Cardiac muscle cell (in vitro differentiated cells and primary cell): ENCODE measurements at regions not wholly inside any gene's neighbourhood (a gene's known extent, or its start where the extent isn't known, plus 50 kb on each side); places are given as distances from the start of the nearest gene placed in this dataset.
"Not testable (repeated sequence)": the region's sequence is repeated elsewhere in the genome, so short reads cannot be mapped to it uniquely, and the experiment has no call there.

Experiments used
- DNase-seq, 2 donors: peaks; one replicate each; pipeline versions ENCODE4 v3.0.0 to v3.0.0-alpha.2; 2010 to 2017; ENCODE audit warnings: low read depth in 1 of 2, low spot score in 1 of 2
- H3K27ac ChIP-seq: fragments of 200-600 bp; sonication (generic); 2 replicates; pipeline ENCODE4 v1.5.1; 2016
- H3K27me3 ChIP-seq: fragments of 200-600 bp; sonication (generic); 2 replicates; pipeline ENCODE4 v1.6.0; 2016; ENCODE audit warnings: control low read depth
- H3K36me3 ChIP-seq: fragments of 200-600 bp; sonication (generic); 2 replicates; pipeline ENCODE4 v1.5.1; 2016; ENCODE audit warnings: control low read depth
- H3K4me1 ChIP-seq: fragments of 200-600 bp; sonication (generic); 2 replicates; pipeline ENCODE4 v1.8.1; 2017; ENCODE audit warnings: low read depth, mild to moderate bottlenecking, mixed run types
- H3K4me3 ChIP-seq: fragments of 200-600 bp; sonication (generic); 2 replicates; pipeline ENCODE4 v1.5.1; 2016; ENCODE audit warnings: mild to moderate bottlenecking
- H3K9me3 ChIP-seq: fragments of 200-600 bp; sonication (generic); 2 replicates; pipeline ENCODE4 v1.5.1; 2017; ENCODE audit warnings: low read depth, mild to moderate bottlenecking, control low read depth
- CTCF ChIP-seq: IDR thresholded peaks from 2 replicates; pipeline ENCODE4 v1.5.1; 2012; ENCODE audit warnings: low read depth, mild to moderate bottlenecking, low read length

- Histone ChIP-seq H3K36me3 (no peaks in the 10 kb centered on the region), H3K27ac (no peak overlapping the region)
- no peak for TF ChIP-seq CTCF
These were observed 68.1 kb upstream of the CEP85L start for GRCh38 chr6:118719351-118720124.

GRCh38 chr6:118718903-118719302 is 67.5 kb upstream of the CEP85L start:
- no peaks in the 10 kb centered on the region for H3K27me3 ChIP-seq
- no peak for TF ChIP-seq CTCF
- no peaks in the 10 kb centered on the region for H3K9me3 ChIP-seq
- H3K4me3 ChIP-seq: no peak overlapping the region
- H3K36me3 ChIP-seq: no peaks in the 10 kb centered on the region
- no peak overlapping the region for H3K27ac ChIP-seq
- H3K4me1 ChIP-seq: peaks cover 12% of the 10 kb centered on the region
- DNase-seq: no peak

More at GRCh38 chr6:118719351-118720124, 68.1 kb upstream of the CEP85L start:
- Histone ChIP-seq H3K27me3 (no peaks in the 10 kb centered on the region), H3K4me1 (peaks cover 14% of the 10 kb centered on the region), H3K9me3 (no peaks in the 10 kb centered on the region), H3K4me3 (no peak overlapping the region)
- no peak for DNase-seq

DNA sequence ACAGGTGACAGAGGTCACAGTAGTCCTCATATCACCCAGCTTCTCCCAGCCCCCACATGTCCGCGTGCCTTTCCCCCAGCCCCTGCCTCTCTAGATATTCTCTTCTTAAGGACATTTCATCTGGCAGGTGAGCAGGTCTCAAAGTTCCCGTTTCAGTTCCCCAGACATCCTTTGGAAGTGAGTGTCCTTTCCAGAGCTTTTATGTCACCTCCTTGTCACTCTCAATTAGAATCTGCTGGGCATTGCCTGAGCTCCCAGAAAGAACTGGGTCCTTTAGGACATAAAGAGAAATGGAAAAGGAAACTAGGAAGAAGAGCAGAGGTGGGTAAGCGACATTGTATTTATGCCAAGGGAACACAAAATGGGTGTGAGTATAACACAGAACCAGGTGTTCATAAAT is 66.9 kb upstream of the CEP85L start:
- no peaks in the 10 kb centered on the region for H3K36me3 ChIP-seq

DNA sequence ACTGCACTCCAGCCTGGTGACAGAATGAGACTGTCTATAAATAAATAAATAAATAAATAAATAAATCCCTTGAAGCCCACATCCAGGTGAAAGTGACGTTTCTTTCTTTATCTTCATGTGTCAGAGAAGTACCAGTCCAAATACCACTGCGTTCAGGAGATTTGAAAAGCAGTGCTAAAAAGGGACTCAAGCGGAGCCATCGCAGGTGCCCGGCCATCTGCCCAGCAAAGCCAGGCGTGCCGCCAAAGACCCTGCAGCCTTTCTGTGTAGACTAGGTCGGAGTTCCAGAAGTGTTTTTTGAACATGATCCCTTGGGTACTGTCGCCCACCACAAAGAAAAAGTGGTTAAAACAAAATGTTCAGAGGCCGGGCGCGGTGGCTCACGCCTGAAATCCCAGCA is 65.7 kb upstream of the CEP85L start:
- DNase-seq: no peak
- Histone ChIP-seq H3K27me3 (no peaks in the 10 kb centered on the region), H3K9me3 (no peaks in the 10 kb centered on the region), H3K4me3 (no peak overlapping the region), H3K4me1 (peaks cover 12% of the 10 kb centered on the region), H3K27ac (no peak overlapping the region), H3K36me3 (no peaks in the 10 kb centered on the region)
- TF ChIP-seq CTCF: no peak

More for the DNA sequence above, 66.9 kb upstream of the CEP85L start:
- no peak for TF ChIP-seq CTCF
- no peak for DNase-seq
- H3K9me3 ChIP-seq: no peaks in the 10 kb centered on the region
- no peak overlapping the region for H3K27ac ChIP-seq
- H3K4me1 ChIP-seq: peaks cover 12% of the 10 kb centered on the region
- H3K4me3 ChIP-seq: no peak overlapping the region
- no peaks in the 10 kb centered on the region for H3K27me3 ChIP-seq

- H3K36me3 ChIP-seq, H3K9me3 ChIP-seq, H3K27me3 ChIP-seq, H3K27ac ChIP-seq, DNase-seq, H3K4me3 ChIP-seq: not testable (repeated sequence)
- H3K4me1 ChIP-seq: peaks cover 12% of the 10 kb centered on the region
These were observed 64.5 kb upstream of the CEP85L start for GRCh38 chr6:118715907-118716306.

DNA sequence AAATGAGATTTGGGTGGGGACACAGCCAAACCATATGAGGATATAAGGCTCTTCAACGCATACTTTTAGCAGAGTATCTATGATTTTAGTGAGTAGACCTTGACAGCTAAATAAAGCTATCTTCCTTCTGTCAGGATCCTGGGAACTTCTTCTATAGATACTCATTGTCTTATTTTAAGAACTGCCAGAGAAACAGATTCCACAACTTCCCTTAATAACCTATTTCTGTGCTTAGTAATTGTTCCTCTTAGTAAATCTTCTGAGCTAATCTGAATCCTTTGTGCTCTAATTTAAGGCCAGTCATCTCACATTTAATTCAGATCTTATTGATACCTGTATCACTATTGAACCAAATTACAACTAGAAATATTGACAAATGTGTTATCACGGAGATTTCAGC is 64.0 kb upstream of the CEP85L start:
- Histone ChIP-seq H3K9me3 (no peaks in the 10 kb centered on the region), H3K27me3 (no peaks in the 10 kb centered on the region), H3K36me3 (no peaks in the 10 kb centered on the region), H3K4me3 (no peak overlapping the region), H3K4me1 (peaks cover 12% of the 10 kb centered on the region), H3K27ac (no peak overlapping the region)
- TF ChIP-seq CTCF: no peak
- no peak for DNase-seq
